ENCODE measurements at regions not wholly inside any gene's neighbourhood (a gene's known extent, or its start where the extent isn't known, plus 50 kb on each side); places are given as distances from the start of the nearest gene placed in this dataset.

GRCh38 chr3:38978729-38979128 is 73.0 kb downstream of the SCN11A start:
- H2AFZ ChIP-seq (ENCODE audit: low read depth, low read length): no peak overlapping the region

More at GRCh38 chr3:38978729-38979128, 73.0 kb downstream of the SCN11A start:
- intact Hi-C loops (cut with micrococcal nuclease) (no loop called here), dilution Hi-C loops (cut with MboI; ENCODE audit: extremely low pct_ligation_motif_present, low sequenced_read_pairs) (no loop called here)
- Histone ChIP-seq H3K9me3 (replicated peaks; ENCODE audit: control insufficient read depth, insufficient read depth, low read length) (no peaks in the 10 kb centered on the region), H4K20me1 (replicated peaks; ENCODE audit: control insufficient read depth, extremely low read depth, insufficient read depth, low read length) (no peaks in the 10 kb centered on the region), H3K27ac (ENCODE audit: insufficient read depth, low read depth, low read length) (no peak overlapping the region), H3K4me2 (ENCODE audit: insufficient read depth, low read length) (no peak overlapping the region), H3K4me1 (ENCODE audit: control insufficient read depth, extremely low read depth, insufficient read depth, low read length) (no peaks in the 10 kb centered on the region), H3K4me3 (replicated peaks in 1 of 3; ENCODE audit: insufficient read depth in 1 of 3, low read depth in 1 of 3, low read length in 3 of 3) (no peak overlapping the region), H3K9me1 (replicated peaks; ENCODE audit: control insufficient read depth, extremely low read depth, insufficient read depth, low read length) (no peaks in the 10 kb centered on the region), H3K79me2 (ENCODE audit: control insufficient read depth, insufficient read depth, low read length) (no peaks in the 10 kb centered on the region), H3K9ac (replicated peaks; ENCODE audit: extremely low read depth, insufficient read depth, low read length) (no peak overlapping the region), H3K36me3 (ENCODE audit: control insufficient read depth in 2 of 2, extremely low read depth in 1 of 2, insufficient read depth in 2 of 2, low read length in 2 of 2) (no peaks in the 10 kb centered on the region), H3K27me3 (ENCODE audit: control insufficient read depth in 2 of 2, insufficient read depth in 2 of 2, low read length in 2 of 2) (peaks cover 0 to 2% of the 10 kb centered on the region in 2 experiments)
- POLR2A ChIA-PET: no interaction called here
- BruUV-seq (replicated peaks): no TSS peak
- CTCF ChIA-PET: interaction anchor here (1.2 kb wide), 1 partner anchor 21 kb away, joined by 4 read pairs; no protein-coding TSS in a partner anchor
- TF ChIP-seq, protein P1, sequence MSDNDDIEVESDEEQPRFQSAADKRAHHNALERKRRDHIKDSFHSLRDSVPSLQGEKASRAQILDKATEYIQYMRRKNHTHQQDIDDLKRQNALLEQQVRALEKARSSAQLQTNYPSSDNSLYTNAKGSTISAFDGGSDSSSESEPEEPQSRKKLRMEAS (IDR thresholded peaks at IDR 0.05; ENCODE audit: insufficient read depth, insufficient read length): no peak
- TF ChIP-seq POLR2A (IDR thresholded peaks at IDR 0.05; ENCODE audit: low read depth, low read length) (no peak), JUN (IDR thresholded peaks at IDR 0.05; ENCODE audit: borderline replicate concordance, insufficient read depth, insufficient read length, low read depth) (no peak), EZH2 (IDR thresholded peaks at IDR 0.05; ENCODE audit: borderline replicate concordance, low read depth, low read length, severe bottlenecking) (no peak), CTCF (IDR thresholded peaks at IDR 0.05; ENCODE audit: extremely low read depth in 1 of 2, insufficient read depth in 1 of 2, low read depth in 1 of 2, low read length in 2 of 2) (no peak), FOS (IDR thresholded peaks at IDR 0.05; ENCODE audit: borderline replicate concordance, insufficient read depth, low read length) (no peak), POLR2AphosphoS5 (IDR thresholded peaks at IDR 0.05; ENCODE audit: insufficient read depth, low read depth, low read length) (no peak), GATA2 (IDR thresholded peaks at IDR 0.05; ENCODE audit: insufficient read depth, insufficient read length, low read depth, low read length) (no peak), MYC (IDR thresholded peaks at IDR 0.05; ENCODE audit: low read depth, low read length) (no peak)
- no peak for FAIRE-seq
- DNase-seq (ENCODE audit: low read depth, low spot score): no peak
